ENCODE measurements at regions not wholly inside any gene's neighbourhood (a gene's known extent, or its start where the extent isn't known, plus 50 kb on each side); places are given as distances from the start of the nearest gene placed in this dataset.
"Not testable (repeated sequence)": the region's sequence is repeated elsewhere in the genome, so short reads cannot be mapped to it uniquely, and the experiment has no call there.

DNA sequence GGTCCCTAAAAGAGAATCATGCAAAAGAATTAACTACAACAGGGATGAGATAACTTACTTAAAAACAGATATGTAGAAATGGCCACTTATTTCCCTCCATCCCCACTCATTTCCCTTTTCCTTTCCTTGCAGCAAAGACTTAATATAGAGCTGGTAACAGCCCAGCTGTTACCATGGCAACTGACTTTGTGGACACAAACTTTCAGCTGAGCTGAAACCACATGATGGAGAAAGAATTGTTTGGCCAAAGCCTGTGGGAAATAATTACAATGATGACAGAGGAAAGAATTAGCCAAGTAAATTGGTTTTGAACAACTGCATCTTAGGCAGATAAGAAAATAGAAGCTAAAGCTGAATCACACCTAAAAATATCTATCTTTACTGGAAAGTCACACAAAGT is 364.9 kb downstream of the GALC start:
- DNase-seq: no peak

GRCh38 chr14:87626266-87626665 is 366.7 kb downstream of the GALC start:
- DNase-seq: no peak

DNA sequence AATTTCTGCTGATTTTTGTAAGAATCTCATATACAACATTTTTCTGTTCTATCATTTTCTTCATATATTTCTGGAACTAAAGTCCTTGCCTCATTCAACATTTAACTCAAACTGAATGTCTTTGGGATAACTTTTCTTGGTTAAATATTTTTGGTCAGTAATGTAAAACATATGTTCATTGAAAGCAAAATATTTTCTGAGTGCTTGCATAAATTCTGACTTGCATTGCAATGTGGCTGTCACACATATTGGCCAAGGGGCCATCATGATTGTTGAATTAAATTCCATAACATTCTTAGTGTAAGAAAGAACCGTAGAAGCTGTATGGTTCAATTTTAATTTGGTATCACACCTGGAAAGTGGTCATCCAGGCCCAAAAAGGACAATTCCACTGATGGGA is 369.4 kb downstream of the GALC start:
- DNase-seq: no peak

DNA sequence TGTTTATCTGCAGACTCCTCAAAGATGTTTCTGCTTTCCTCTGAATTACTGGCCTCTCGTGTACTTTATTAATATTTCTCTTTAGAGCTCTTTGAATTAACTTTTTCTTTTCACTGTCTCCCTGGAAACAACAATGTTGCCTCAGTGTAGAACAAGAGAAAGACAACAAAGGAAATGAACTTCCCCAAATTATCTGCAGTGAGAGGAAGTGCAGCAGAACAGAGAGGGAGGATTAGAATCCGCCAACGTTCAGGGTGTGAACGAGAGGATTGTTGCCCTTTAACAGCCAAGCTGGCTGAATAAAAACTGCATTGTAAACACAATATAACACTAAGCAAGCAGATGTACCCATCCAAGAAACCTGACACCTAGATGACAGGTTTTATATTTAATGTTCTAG is 375.9 kb downstream of the GALC start:
- no peak for DNase-seq

DNA sequence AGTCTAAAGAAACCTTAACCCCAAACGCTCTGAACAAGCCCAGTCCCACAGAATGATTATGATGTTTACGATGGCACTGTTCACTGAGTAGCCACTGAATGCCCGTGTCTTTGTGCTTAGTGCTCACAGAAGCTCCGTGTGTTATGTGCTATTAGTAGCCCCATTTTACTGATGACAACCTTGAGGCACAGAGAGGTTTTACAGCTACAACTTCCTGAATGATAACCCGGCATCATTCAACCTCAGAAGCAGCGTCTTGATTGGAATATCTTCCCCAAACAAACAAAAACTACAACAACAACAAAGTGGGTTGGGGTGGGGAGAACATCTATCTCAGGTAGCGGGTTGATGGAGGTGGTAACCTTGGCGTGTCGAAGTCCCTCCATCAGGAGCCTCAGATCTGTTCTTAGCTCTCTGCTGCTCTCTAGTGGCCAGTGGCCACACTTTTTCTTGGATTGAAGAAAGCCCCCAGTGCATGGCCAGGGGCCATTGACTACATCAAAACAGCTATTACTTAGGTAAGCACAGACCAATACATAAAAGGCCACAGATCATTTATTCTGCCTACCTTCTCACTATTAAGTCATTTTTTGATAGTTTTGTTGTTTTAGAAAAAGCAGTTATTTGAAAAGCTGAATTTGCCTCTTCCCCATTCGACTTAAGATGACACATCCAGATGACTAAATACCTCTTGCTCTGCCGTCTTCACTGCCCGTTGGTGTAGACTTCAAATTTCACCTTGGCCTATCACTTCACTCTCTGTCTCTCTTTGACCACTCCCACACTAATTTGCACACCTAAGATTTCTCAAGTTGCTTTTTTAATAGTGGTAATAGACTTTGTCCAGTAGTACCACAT is 376.9 kb downstream of the GALC start:
- DNase-seq: peak; percentile 18

GRCh38 chr14:87615047-87615446 is 377.9 kb downstream of the GALC start:
- DNase-seq: no peak

DNA sequence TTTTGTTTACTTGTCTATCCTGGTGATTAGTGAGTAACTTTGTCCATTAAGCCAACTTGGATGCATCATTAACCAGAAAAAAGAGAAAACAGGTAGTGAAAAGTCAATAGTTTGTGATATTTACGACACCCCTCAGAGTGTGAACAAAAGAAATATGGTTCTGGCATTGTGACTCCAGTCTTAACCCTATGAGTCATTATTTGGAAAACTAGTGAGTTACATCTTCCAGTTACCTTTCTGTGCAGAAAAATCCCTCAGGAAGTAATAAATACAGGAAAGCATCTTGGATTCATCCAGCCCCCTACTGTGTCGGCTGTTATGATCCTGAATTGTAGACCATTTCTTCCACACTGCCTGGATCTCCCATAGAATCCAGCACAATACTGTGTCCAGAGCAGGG is 379.1 kb downstream of the GALC start:
- DNase-seq: no peak

GRCh38 chr14:87607056-87607455 is 385.9 kb downstream of the GALC start:
- not testable (repeated sequence) for DNase-seq

GRCh38 chr14:87601036-87601435 is 391.9 kb downstream of the GALC start:
- DNase-seq: no peak

GRCh38 chr14:87600240-87600639 is 392.7 kb downstream of the GALC start:
- DNase-seq: no peak

DNA sequence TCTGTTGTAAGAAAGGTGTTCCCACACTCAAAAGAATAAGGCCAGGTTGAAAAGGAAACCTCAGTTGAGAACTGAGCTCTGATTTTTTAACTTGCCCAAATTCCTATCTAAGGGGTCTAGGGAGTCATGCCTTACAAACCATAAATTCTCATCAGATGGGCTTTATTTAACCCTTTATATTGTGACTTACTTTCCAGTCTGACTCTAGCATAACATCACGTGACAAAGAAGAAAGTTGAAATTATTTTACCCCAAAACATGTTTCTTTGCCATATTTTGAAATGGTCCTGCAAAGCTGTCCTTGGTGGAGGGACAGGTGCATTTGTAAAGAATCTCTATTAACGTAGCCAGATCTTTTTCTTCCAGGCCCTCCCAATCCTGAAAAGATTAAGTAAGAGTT is 411.7 kb downstream of the GALC start:
- no peak for DNase-seq

GRCh38 chr14:87579036-87579435 is 413.9 kb downstream of the GALC start:
- DNase-seq: no peak

DNA sequence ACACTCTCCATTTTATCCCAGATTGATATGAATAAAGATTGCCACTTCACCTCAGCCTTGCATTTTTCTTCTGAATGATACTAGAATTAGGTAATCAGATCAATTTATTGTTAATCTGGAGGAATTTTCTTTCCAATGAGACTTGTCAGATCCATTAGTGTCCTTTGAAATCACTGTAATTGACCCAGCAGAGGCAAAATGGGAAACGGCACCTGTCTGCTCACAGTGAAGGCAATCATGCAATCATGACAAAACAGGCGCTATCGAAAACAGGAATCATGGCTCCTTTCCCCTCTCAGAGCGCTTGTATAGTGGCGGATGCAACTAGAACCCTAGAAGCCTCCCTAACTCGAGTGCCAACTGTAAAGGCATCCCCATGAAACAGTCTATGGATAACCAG is 417.6 kb downstream of the GALC start:
- no peak for DNase-seq

DNA sequence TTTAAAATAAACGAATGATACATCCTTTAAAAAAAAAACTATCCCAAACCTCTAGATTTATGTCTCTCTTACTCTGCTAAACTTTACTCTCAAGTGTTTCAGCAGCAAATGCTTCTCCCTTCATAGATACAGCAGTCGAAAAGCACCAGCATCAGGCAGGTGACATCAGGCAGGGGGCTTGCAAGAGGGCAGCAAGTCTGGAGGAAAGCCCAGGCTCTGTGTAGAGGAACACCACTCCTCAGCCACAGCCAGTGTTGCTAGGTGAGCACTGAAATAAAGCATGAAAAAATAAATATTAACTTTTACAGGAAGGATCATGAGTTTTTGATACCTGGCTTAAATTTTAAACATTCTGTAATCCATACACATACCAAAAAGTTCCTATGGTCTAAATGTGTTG is 419.4 kb downstream of the GALC start:
- DNase-seq: no peak

DNA sequence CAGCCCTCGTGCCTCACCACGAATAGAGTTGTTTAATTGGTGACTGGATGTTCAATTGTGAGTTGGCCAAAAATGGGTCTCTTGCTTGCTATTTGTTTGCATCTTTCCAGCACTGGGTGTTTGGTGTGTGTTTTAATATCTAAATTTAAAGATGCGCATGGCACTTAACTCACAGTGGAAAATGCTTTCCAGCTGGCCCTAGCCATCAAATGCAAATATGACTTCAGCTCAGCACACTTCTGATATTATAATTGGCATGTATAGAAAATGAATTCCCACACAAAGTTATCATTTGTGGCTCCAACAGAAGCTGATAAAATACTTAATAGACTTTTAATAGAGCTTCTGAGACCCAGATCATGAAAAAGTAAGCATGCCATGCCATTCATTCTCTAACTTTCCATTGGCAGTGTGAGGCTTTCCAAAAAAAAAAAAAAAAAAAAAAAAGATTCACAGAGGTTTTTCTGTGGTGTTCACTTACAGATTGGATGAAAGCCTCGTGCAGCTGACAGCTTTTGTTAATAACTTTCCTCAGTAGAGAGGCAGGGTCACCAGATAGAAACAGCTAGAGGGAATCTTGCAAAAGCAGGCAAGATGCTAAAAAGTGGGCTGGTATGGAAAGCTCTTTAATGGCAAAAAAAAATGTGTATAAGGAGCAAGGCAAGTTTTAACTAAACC is 425.2 kb downstream of the GALC start:
- no peak for DNase-seq

DNA sequence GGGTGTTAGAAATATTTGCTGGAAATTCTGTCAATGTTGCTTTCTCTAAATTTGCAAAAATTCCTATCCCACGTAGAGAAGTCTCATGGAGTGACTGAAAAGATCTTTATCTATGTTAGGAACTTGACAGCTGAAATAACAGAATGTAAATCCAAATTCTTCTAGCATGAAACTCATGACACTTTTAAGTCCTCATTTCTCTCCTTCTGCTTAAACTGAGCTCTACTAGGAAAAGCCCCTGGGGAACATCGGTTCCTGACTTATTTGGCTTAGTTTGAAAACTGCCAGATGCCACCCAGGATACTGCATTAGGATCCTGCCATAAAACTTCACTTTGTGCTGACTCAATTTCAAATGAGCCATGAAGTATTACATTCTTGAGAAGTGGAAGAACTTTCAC is 426.0 kb downstream of the GALC start:
- no peak for DNase-seq

GRCh38 chr14:87547536-87547935 is 445.4 kb downstream of the GALC start:
- no peak for DNase-seq

DNA sequence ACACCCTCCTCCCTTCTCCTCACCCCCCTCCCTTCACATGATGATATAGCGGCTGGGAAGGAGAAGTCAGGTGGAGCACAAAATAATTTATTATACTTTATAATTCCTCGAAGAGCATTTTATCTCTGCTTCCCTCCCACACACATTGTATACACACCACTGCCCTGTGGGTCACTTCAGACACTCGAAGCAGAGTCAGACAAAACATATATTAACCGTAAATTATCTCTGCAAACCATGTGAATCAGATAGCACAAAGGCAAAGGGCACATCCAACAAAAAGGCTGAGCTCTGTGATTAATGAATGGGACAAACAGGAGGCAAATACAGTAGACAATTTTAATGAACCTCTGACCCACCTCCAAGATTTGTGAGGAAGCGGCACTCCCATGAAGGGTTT is 450.7 kb downstream of the GALC start:
- DNase-seq: no peak

DNA sequence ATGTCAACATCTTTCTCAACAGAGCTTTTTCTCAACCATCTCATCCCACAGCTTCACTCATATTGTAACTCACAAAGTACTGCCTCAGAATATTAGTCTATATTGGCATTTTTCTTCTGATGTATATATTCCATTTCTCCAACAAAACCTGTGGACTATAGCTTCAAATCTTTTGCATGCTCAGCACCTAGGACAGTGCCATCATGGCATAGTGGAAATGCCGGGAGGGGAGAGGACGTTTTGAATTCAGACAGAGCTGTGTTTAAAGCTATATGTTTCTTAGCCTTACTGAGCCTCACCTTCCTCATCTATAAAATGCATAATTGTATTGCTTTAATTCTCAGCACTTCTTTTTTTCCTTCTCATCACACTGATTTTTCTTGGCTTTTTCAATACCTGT is 452.6 kb downstream of the GALC start:
- no peak for DNase-seq

DNA sequence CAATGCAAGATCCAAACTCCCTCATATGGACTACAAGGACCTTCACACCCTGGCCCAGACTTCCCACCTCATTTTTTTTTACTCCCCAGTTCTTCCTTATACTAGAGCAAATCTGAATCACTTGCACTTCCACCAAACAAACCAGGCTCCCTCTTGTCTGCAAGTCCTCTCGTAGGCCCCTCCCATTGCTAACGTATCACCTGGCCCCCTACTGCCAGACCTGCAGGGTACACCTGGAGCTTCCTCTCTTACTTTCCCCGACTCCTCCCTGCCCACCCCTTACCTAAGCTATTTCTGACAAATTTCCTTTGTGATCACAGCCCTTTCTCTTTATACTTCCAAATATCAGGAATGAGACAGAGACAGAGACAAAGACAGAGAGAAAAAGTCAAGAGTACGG is 463.9 kb downstream of the GALC start:
- DNase-seq: peak; percentile 31

GRCh38 chr14:87526731-87527130 is 466.3 kb downstream of the GALC start:
- no peak for DNase-seq

GRCh38 chr14:87524011-87524410 is 469.0 kb downstream of the GALC start:
- DNase-seq: no peak

DNA sequence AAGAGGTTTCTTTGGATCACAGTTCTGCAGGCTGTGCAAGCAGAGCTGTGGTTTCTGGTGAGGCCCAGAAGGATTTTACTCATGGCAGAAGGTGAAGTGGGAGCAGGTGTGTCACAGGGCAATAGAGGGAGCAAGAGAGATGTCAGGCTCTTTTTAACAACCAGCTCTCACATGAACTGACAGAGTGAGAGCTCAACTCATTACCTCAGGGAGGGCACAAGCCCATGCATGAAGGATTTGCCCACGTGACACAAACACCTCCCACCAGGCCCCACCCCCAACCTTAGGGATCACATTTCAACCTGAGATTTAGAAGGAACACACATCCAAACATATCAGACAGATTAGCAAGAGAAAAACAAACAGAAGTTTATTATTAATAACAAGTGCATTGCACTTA is 470.4 kb downstream of the GALC start:
- DNase-seq: peak; percentile 15

DNA sequence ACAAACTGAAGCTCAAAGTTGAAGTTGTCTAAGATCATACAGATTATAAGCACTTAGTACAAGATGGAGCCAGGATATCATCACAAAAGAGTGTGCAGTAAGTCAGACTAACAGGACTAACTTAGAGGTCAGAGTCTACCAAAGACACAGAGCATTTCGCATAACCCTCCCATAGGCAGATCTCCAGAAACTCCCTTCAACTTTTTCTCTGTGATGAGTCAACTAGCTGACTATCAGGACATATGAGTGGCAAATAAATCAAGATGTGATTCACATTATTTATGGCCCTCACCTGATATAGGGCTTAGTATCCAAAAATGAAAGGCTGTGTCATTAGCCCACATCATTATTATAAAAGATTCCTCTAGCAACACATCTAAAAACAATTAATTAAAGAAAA is 484.6 kb downstream of the GALC start:
- no peak for DNase-seq

GRCh38 chr14:87503711-87504110 is 489.3 kb downstream of the GALC start:
- no peak for DNase-seq
